A204.1 (cell line): ENCODE measurements at regions not wholly inside any gene's neighbourhood (a gene's known extent, or its start where the extent isn't known, plus 50 kb on each side); places are given as distances from the start of the nearest gene placed in this dataset.

Source experiments
- FAIRE-seq: peaks from 2 replicates; lab custom pipeline; 2012; peaks lifted over from hg19 to GRCh38; lab: Jason Lieb, UNC

GRCh38 chr5:57540823-57541222 is 58.2 kb upstream of the ACTBL2 start:
- no peak for FAIRE-seq

GRCh38 chr5:57539281-57539701 is 56.7 kb upstream of the ACTBL2 start:
- FAIRE-seq, result no peak

- FAIRE-seq, result no peak
Measured at GRCh38 chr5:57538341-57538955, 55.8 kb upstream of the ACTBL2 start.

GRCh38 chr5:57537811-57538210 is 55.2 kb upstream of the ACTBL2 start:
- FAIRE-seq, result no peak

- no peak for FAIRE-seq
Measured at GRCh38 chr5:57532513-57533497, 50.2 kb upstream of the ACTBL2 start.
